ENCODE measurements at regions not wholly inside any gene's neighbourhood (a gene's known extent, or its start where the extent isn't known, plus 50 kb on each side); places are given as distances from the start of the nearest gene placed in this dataset.
A peak's percentile ranks its signal among the peaks of the same experiment; 100 is the strongest.

DNA sequence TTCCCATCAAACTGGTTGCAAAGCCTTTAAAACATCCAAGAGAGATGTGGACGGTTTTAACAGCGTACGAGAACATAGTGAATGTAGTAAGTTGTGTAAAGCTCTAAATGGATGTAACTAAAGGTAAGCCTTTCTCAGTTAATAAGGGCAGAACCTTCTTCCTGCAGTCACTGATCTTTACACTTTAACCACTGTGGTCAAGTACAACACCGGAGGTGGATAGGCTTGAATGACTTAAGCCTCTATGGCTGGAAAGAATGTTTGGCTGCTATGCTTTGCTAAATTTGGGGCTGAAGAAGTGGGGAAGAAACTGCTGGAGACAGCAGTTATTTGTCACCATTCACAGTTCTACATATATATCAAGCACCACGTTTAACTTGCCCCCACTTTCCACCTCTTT, 285.1 kb upstream of the FMR1 start:
- Mint-ChIP-seq H3K4me3 (no peak overlapping the region), H3K4me1 (ENCODE audit: low read depth) (no peaks in the 10 kb centered on the region), H3K27ac (no peak overlapping the region), H3K9me3 (ENCODE audit: low read depth) (no peaks in the 10 kb centered on the region), H3K27me3 (no peaks in the 10 kb centered on the region), H3K36me3 (no peaks in the 10 kb centered on the region)

DNA sequence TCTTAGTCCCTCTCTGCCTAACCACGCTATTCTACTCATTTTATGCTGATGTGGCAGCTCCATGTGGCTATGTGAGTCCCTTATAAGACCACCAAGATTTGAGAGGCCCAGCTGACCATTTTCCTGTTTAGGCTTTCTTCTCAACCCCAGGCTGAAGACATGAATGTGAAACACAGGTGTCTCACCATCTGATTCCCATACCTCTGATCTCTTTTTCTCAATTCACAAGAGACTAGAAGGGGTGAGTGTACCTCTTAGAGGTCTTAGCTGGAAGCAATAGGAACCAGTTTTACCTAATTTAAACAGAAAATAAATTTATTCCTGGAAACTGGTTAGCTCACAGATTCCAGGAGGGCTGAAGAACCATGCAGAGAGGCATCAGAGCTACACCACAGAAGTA, 276.5 kb upstream of the FMR1 start:
- no peak overlapping the region for H3K4me3 Mint-ChIP-seq

DNA sequence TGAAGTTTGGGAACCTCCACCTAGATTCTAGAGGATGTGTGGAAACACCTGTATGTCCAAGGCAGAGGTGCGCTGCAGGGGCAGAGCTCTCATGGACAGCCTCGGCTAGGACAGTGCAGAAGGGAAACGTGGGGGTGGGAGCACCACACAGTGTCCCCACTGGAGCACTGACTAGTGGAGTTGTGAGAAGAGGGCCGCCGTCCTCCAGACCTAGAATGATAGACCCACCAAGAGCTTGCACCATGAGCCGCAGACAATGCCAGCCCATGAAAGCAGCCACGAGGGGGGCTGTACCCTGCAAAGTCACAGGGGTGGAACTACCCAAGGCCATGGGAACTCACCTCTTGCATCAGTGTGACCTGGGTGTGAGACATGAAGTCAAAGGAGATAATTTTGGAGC, 274.5 kb upstream of the FMR1 start:
- Mint-ChIP-seq H3K27me3 (no peaks in the 10 kb centered on the region), H3K4me1 (ENCODE audit: low read depth) (no peaks in the 10 kb centered on the region), H3K27ac (no peak overlapping the region), H3K9me3 (ENCODE audit: low read depth) (no peaks in the 10 kb centered on the region), H3K36me3 (no peaks in the 10 kb centered on the region), H3K4me3 (no peak overlapping the region)

More for the DNA sequence above, 276.5 kb upstream of the FMR1 start:
- no peaks in the 10 kb centered on the region for H3K27me3 Mint-ChIP-seq
- no peak overlapping the region for H3K27ac Mint-ChIP-seq
- H3K36me3 Mint-ChIP-seq: no peaks in the 10 kb centered on the region
- H3K4me1 Mint-ChIP-seq (ENCODE audit: low read depth): no peaks in the 10 kb centered on the region
- no peaks in the 10 kb centered on the region for H3K9me3 Mint-ChIP-seq (ENCODE audit: low read depth)

DNA sequence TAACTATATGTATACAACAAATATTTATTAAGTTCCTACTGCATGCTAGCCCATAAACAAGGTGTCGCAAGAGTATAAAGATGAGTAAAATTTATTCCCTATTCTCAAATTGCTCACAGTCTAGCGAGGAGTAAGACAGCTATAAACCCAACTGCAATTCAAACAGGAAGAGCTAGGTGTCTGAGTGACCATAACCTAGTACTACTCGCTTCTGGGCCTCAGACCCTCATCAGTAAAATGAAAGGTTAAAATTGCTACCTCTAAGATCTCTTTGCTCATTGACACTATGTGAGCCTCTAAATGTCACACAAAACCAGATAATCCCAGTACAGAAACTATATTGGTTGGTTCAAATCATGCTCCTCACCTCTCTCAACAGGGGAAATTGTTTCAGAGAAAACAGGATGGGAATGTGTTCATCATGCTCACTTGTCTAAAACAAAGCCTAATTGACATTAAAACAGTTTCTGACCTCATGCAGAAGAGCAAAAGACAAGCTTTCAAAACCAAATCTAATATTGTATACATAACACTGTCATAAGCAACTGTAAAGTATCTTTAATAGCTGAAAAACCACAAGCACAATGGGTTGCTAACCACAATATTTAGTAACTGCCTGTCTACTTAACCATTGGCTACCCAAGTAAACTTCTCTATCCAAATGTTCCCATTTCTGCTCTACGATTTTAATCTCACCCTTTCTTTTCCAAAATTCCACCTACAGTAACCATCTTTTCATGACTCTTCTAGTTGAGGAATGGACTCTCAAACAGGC, 264.6 kb upstream of the FMR1 start:
- H3K27me3 Mint-ChIP-seq: no peaks in the 10 kb centered on the region
- H3K27ac Mint-ChIP-seq: no peak overlapping the region
- H3K4me1 Mint-ChIP-seq (ENCODE audit: low read depth): no peaks in the 10 kb centered on the region
- no peak overlapping the region for H3K4me3 Mint-ChIP-seq
- H3K36me3 Mint-ChIP-seq: no peaks in the 10 kb centered on the region
- H3K9me3 Mint-ChIP-seq (ENCODE audit: low read depth): no peaks in the 10 kb centered on the region

DNA sequence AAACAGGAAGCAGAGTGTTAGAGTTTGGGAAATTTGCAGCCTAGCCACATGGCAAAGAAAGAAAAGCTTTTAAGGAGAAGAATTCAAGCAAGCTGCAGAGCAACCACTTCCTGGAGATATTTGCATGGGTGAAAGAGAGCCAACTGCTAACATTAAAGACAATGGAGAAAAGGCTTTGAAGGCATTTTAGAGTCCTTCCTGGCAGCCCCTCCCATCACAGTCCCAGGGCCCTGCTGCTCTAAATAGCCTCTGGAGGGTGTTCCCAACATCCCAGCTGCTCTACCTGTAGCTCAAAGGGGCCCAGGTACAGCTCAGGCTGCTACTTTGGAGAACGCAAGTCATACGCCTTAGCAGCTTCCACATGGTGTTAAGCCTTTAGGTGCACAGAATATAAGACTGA, 235.9 kb upstream of the FMR1 start:
- Mint-ChIP-seq H3K27me3 (no peaks in the 10 kb centered on the region), H3K36me3 (no peaks in the 10 kb centered on the region), H3K4me3 (no peak overlapping the region), H3K4me1 (ENCODE audit: low read depth) (no peaks in the 10 kb centered on the region), H3K9me3 (ENCODE audit: low read depth) (no peaks in the 10 kb centered on the region), H3K27ac (no peak overlapping the region)

DNA sequence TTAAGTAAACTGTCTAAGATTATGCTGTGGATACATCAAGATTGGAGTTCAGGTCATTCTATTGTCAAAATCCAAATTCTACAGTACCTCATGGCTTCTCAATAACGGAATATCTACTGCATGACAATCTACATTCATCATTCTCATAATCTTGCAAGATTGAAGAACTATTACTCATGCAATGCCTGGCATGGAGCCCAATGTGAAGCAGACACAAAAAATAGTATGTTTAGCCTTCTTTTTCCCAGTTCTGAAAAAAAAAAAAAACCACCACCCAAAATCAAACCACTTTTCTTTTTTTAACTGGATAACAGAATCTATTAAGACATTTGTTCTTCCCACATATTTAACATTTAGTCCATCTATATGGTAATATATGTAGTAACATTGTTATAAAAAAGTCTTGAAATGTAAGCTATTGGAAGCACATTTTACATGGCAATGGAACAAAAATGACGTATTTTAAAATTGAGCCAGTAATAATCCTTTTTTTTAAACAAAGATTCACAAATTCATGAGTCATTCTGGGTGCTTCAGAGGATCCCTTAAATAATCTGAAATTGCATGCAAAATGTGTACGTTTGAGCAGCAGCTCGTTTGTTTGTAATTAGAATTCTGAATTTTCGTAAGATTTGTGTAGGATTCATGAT, 232.2 kb upstream of the FMR1 start:
- no peaks in the 10 kb centered on the region for H3K36me3 Mint-ChIP-seq
- no peak overlapping the region for H3K27ac Mint-ChIP-seq
- H3K9me3 Mint-ChIP-seq (ENCODE audit: low read depth): no peaks in the 10 kb centered on the region
- H3K4me3 Mint-ChIP-seq: no peak overlapping the region
- H3K27me3 Mint-ChIP-seq: no peaks in the 10 kb centered on the region
- no peaks in the 10 kb centered on the region for H3K4me1 Mint-ChIP-seq (ENCODE audit: low read depth)

DNA sequence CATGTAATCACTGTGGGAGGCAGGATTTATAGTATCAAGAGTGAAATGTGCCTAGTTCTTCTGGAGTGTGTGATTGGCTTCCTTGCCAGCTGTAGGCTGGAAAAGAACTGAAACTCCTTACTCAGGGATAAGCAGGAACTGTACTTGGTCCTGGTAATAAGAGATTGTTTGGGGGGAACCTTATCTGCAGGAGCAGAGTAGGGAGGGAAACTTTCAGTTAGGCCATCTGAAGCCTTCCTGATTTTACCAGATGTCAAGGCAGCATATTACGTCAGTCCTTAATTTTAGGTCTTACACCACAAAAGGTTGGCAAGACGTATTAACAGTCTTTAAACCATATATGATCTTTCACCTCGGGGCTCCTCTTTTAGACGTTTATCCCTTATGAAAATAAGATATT, 231.5 kb upstream of the FMR1 start:
- Mint-ChIP-seq H3K4me3 (no peak overlapping the region), H3K27ac (no peak overlapping the region), H3K27me3 (no peaks in the 10 kb centered on the region), H3K36me3 (no peaks in the 10 kb centered on the region), H3K9me3 (ENCODE audit: low read depth) (no peaks in the 10 kb centered on the region), H3K4me1 (ENCODE audit: low read depth) (no peaks in the 10 kb centered on the region)

DNA sequence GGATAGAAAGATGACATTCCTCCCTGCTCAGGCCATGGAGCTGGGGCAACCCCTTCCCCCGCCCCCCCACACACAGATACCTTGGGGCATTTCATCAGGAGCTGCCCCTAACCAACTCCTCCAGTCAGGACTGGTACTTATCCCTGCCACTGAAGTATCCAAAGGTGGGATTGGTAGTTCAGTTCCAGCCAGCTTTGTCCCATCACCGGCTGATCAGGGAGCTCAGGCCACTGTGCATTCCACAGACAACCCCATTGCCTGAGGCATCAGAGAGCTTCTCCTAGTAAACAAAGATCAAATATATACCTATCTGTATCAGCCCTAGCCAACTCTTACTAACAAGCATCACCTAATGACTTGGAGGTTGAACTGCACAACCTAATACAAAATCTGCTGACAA, 218.2 kb upstream of the FMR1 start:
- no peaks in the 10 kb centered on the region for H3K36me3 Mint-ChIP-seq
- no peaks in the 10 kb centered on the region for H3K9me3 Mint-ChIP-seq (ENCODE audit: low read depth)
- no peak overlapping the region for H3K27ac Mint-ChIP-seq
- H3K4me1 Mint-ChIP-seq (ENCODE audit: low read depth): no peaks in the 10 kb centered on the region
- no peaks in the 10 kb centered on the region for H3K27me3 Mint-ChIP-seq
- no peak overlapping the region for H3K4me3 Mint-ChIP-seq

DNA sequence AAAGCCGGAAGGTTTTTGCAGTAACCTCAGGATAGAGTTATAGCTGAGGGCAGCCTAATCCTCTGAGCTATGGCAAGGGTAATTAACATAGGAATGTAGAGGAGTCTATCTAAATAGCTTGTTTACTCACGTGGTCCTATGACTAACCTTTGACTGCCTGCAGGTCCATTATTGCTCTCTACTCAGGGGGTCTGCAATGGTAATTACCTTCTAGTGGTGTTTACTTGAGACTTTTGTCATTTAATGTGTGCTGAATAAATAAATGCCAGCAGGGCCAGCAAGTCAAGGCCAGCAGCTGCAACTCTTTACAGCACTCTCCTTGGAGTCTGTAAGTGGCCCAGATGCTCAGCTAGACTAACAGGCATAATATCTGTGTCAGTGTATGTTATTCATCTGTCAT, 212.7 kb upstream of the FMR1 start:
- no peak overlapping the region for H3K4me3 Mint-ChIP-seq
- no peaks in the 10 kb centered on the region for H3K9me3 Mint-ChIP-seq (ENCODE audit: low read depth)
- no peaks in the 10 kb centered on the region for H3K36me3 Mint-ChIP-seq
- H3K4me1 Mint-ChIP-seq (ENCODE audit: low read depth): no peaks in the 10 kb centered on the region
- H3K27me3 Mint-ChIP-seq: no peaks in the 10 kb centered on the region
- H3K27ac Mint-ChIP-seq: no peak overlapping the region

DNA sequence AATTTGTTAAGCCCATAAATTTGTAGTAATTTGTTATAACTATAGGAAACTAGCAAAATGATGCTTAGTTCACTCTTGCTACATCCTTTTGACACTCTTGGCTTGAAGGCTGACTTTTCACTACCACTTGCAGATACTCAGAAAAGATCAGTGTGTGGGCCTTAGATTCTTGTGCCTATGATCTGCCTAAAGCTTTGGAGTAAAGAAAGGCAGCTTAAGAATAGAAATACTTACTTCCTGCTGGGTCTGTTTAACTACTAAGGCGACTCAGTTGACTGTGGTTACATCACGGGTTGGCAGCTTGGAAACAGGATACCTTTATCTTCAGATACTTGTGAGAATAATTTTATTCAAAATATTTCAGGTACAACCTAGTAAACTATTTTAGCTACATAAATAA, 201.4 kb upstream of the FMR1 start:
- no peak overlapping the region for H3K27ac Mint-ChIP-seq
- H3K4me3 Mint-ChIP-seq: no peak overlapping the region
- no peaks in the 10 kb centered on the region for H3K36me3 Mint-ChIP-seq
- H3K27me3 Mint-ChIP-seq: no peaks in the 10 kb centered on the region
- no peaks in the 10 kb centered on the region for H3K4me1 Mint-ChIP-seq (ENCODE audit: low read depth)
- no peaks in the 10 kb centered on the region for H3K9me3 Mint-ChIP-seq (ENCODE audit: low read depth)

DNA sequence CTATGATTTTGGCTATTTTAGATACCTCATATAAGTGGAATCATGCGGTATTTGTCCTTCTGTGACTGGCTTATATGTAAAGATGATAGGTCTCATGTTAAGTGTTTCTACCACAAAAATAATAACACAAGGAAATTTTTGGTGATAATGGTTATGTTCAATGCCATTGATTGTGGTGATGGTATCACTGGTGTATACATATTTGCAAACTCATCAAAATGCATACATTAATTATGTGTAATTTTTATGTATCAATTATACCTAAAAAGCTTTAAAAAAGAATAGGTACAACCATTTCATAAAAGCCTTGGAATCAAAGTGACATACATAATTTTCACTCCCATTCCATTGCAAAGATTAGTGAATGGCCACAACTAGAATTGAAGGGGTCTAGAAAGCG, 178.3 kb upstream of the FMR1 start:
- H3K27me3 Mint-ChIP-seq: no peaks in the 10 kb centered on the region
- no peaks in the 10 kb centered on the region for H3K9me3 Mint-ChIP-seq (ENCODE audit: low read depth)
- peaks cover 7% of the 10 kb centered on the region for H3K4me1 Mint-ChIP-seq (ENCODE audit: low read depth)
- no peaks in the 10 kb centered on the region for H3K36me3 Mint-ChIP-seq
- H3K27ac Mint-ChIP-seq: no peak overlapping the region
- no peak overlapping the region for H3K4me3 Mint-ChIP-seq

DNA sequence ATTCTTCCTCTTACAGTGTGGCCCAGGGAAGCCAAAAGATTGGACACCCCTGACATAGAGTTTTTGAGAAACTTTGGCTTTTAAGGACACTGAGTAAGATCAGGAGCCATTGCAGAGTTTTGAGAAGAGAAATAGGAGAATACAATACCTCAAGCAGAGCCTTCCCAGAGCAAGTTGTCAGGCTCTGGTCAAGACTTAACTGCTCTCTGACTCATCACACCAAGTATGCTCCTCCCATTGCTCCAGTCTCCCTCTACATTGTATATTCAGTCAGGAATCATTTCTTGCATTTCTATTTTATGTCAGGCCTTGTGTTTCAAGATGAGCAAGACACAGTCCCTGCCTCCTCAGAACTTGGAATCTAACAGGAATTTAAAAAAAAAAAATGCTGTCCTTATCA, 176.4 kb upstream of the FMR1 start:
- Mint-ChIP-seq H3K36me3 (no peaks in the 10 kb centered on the region), H3K27me3 (no peaks in the 10 kb centered on the region), H3K27ac (no peak overlapping the region), H3K4me1 (ENCODE audit: low read depth) (peaks cover 9% of the 10 kb centered on the region), H3K9me3 (ENCODE audit: low read depth) (no peaks in the 10 kb centered on the region), H3K4me3 (no peak overlapping the region)

DNA sequence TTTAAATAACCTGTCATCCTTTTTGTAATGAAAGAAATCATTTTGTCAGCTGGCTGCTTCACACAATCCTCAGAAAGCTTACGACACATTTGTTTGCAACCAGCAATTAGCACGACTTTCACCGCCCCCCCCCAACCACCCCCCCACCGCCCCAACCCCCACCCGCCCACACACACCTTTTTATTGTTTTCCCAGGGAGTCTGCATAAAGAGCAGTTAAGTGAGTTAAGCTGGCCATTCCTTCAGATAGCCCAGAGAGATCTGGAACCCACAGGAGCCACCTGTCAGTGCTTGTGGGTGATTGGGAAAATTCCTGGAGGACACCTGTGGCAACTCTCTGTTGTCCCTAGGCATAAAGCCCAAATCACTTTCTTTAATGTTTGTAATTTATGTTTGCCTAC, 175.7 kb upstream of the FMR1 start:
- Mint-ChIP-seq H3K27me3 (no peaks in the 10 kb centered on the region), H3K9me3 (ENCODE audit: low read depth) (no peaks in the 10 kb centered on the region), H3K4me1 (ENCODE audit: low read depth) (peaks cover 9% of the 10 kb centered on the region), H3K27ac (no peak overlapping the region), H3K36me3 (no peaks in the 10 kb centered on the region), H3K4me3 (no peak overlapping the region)

DNA sequence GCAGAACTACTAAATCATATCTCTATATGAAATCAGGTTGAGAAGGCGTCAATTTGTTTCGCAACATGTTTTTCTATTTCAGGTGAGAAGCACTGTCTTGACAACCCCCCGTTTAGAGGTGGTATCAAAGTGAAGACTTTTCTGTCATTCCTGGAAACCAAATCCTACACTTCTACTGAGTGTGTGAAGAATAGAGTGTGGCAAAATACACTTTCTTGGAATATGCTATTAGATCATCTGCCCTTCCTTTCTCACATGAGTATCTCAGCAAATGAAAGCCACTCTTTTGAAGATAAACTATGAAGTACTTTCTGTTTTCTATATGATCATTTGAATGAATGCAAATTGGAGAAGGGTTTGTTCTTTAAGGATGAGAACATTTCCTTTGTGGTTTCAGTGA, 174.0 kb upstream of the FMR1 start:
- no peaks in the 10 kb centered on the region for H3K27me3 Mint-ChIP-seq
- no peaks in the 10 kb centered on the region for H3K36me3 Mint-ChIP-seq

DNA sequence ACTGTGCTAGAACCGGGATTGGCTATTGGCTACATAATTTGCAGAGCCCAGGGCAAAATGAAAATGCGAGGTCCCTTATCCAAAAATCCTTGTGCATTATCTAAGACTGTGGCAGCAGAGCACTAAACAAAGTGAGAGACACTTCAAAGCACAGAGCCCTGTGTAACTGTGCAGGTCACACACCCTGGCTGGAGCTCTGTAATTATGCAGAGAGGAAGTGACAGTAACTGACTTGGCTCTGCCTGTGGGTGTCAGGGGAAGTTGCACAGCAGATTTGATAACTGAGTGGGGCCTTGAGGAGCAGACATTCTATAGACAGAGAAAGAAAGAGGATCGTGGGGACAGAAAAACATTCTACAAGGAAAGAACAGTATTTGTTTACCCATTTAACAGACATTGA, 173.5 kb upstream of the FMR1 start:
- peaks cover 9% of the 10 kb centered on the region for H3K4me1 Mint-ChIP-seq (ENCODE audit: low read depth)
- no peaks in the 10 kb centered on the region for H3K9me3 Mint-ChIP-seq (ENCODE audit: low read depth)
- peak overlapping the region; percentile 61 for H3K27ac Mint-ChIP-seq
- no peaks in the 10 kb centered on the region for H3K36me3 Mint-ChIP-seq
- H3K27me3 Mint-ChIP-seq: no peaks in the 10 kb centered on the region
- peak overlapping the region; percentile 6 for H3K4me3 Mint-ChIP-seq

More for the DNA sequence above, 174.0 kb upstream of the FMR1 start:
- peaks cover 9% of the 10 kb centered on the region for H3K4me1 Mint-ChIP-seq (ENCODE audit: low read depth)
- H3K4me3 Mint-ChIP-seq: peak overlapping the region; percentile 6
- no peaks in the 10 kb centered on the region for H3K9me3 Mint-ChIP-seq (ENCODE audit: low read depth)
- H3K27ac Mint-ChIP-seq: peak overlapping the region; percentile 61

DNA sequence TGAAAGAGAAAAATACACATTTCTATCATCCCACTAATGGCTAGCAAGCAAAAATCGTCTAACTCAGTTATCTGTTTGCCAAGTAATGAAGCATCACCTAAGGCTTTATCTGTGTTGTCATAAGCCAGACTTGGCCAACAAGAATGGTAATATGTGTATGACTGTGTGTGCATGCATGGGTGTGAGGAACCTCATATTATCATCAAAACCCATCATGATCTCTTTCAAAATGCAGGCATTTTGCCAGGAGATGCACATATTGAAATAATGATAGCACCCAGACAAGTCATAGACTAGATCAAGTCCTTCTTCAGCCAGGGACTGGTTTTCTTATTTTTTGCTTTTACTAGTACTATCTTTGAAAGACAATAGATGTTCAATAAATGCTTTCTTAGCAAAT, 172.5 kb upstream of the FMR1 start:
- H3K36me3 Mint-ChIP-seq: no peaks in the 10 kb centered on the region
- H3K9me3 Mint-ChIP-seq (ENCODE audit: low read depth): no peaks in the 10 kb centered on the region
- H3K4me1 Mint-ChIP-seq (ENCODE audit: low read depth): peaks cover 9% of the 10 kb centered on the region
- H3K27ac Mint-ChIP-seq: no peak overlapping the region
- H3K27me3 Mint-ChIP-seq: no peaks in the 10 kb centered on the region
- H3K4me3 Mint-ChIP-seq: no peak overlapping the region

Measured in activated naive CD8-positive, alpha-beta T cell (primary cell).